PC-9 (cell line): ENCODE measurements at regions not wholly inside any gene's neighbourhood (a gene's known extent, or its start where the extent isn't known, plus 50 kb on each side); places are given as distances from the start of the nearest gene placed in this dataset.

ENCODE experiments used
- BruUV-seq: library from RNA; stranded (reverse); fragments of 400-500 nt; replicated peaks from 2 replicates; lab custom pipeline; 2021; lab: Mats Ljungman, UMichigan
- CTCF ChIA-PET: fragments of 300-600 bp; sonication (Branson Sonifier 250); formaldehyde crosslinking; loops from one replicate; lab custom pipeline; 2022; ENCODE audit warnings: antibody characterized with exemption; lab: Charles Lee
- POLR2A ChIA-PET: fragments of 300-600 bp; sonication (Branson Sonifier 250); formaldehyde crosslinking; loops from one replicate; lab custom pipeline; 2022; ENCODE audit warnings: antibody characterized with exemption; ENCODE audit not compliant: unreplicated experiment; lab: Charles Lee
- DNase-seq, 2 experiments: peaks; one replicate each; pipeline versions ENCODE4 v3.0.0 to v3.0.0-alpha.2; 2015 to 2022; ENCODE audit warnings: mixed read lengths in 1 of 2
- H2AFZ ChIP-seq: fragments of 200-600 bp; sonication (generic); 2 replicates; pipeline ENCODE4 v1.8.1; 2017; ENCODE audit warnings: antibody characterized with exemption
- H3F3A ChIP-seq: fragments of 200-600 bp; sonication (generic); 2 replicates; pipeline ENCODE4 v1.8.1; 2017; ENCODE audit warnings: antibody characterized with exemption, mild to moderate bottlenecking, low read depth; ENCODE audit not compliant: insufficient read depth
- H3K27ac ChIP-seq: fragments of 200-600 bp; sonication (generic); 2 replicates; pipeline ENCODE4 v1.6.1; 2016; ENCODE audit warnings: mixed run types
- H3K27me3 ChIP-seq: fragments of 200-600 bp; sonication (generic); 2 replicates; pipeline ENCODE4 v1.6.1; 2016; ENCODE audit warnings: low read depth, mixed run types; ENCODE audit not compliant: insufficient read depth
- H3K36me3 ChIP-seq: fragments of 200-600 bp; sonication (generic); 2 replicates; pipeline ENCODE4 v1.6.1; 2016; ENCODE audit warnings: low read depth, mixed run types
- H3K4me1 ChIP-seq: fragments of 200-600 bp; sonication (generic); replicated peaks from 2 replicates; pipeline ENCODE4 v1.6.1; 2016; ENCODE audit warnings: mixed run types; ENCODE audit not compliant: insufficient read depth
- H3K4me2 ChIP-seq: fragments of 200-600 bp; sonication (generic); 2 replicates; pipeline ENCODE4 v1.6.1; 2017; ENCODE audit warnings: mixed run types
- H3K4me3 ChIP-seq: fragments of 200-600 bp; sonication (generic); 2 replicates; pipeline ENCODE4 v1.6.1; 2016; ENCODE audit warnings: mixed run types
- H3K79me2 ChIP-seq: fragments of 200-600 bp; sonication (generic); 2 replicates; pipeline ENCODE4 v1.6.1; 2017; ENCODE audit warnings: low read depth, mixed run types
- H3K9me2 ChIP-seq: fragments of 200-600 bp; sonication (generic); 2 replicates; pipeline ENCODE4 v1.8.1; 2017; ENCODE audit warnings: mild to moderate bottlenecking; ENCODE audit not compliant: insufficient read depth
- H3K9me3 ChIP-seq: fragments of 200-600 bp; sonication (generic); 2 replicates; pipeline ENCODE4 v1.8.1; 2016; ENCODE audit warnings: low read depth; ENCODE audit not compliant: insufficient read depth
- H4K20me1 ChIP-seq: fragments of 200-600 bp; sonication (generic); 2 replicates; pipeline ENCODE4 v1.8.1; 2017; ENCODE audit not compliant: insufficient read depth
- CTCF ChIP-seq: fragments of 200-600 bp; sonication (generic); conservative IDR thresholded peaks from 2 replicates; pipeline ENCODE4 v1.6.1; 2017; ENCODE audit warnings: mixed run types, antibody characterized with exemption, mild to moderate bottlenecking, moderate library complexity
- EZH2 ChIP-seq: fragments of 200-600 bp; sonication (generic); IDR thresholded peaks from 2 replicates; pipeline ENCODE4 v1.8.0; 2017; ENCODE audit warnings: antibody characterized with exemption, low read depth
- intact Hi-C: fragments of 100-400 bp; cut with micrococcal nuclease; formaldehyde crosslinking; loops from one replicate; pipeline ENCODE4 v1.10.0; 2022; ENCODE audit not compliant: unreplicated experiment

- no peaks in the 10 kb centered on the region for H3K36me3 ChIP-seq
- no peak overlapping the region for H3K27ac ChIP-seq
- no peaks in the 10 kb centered on the region for H3K9me2 ChIP-seq
- ChIA-PET CTCF (no interaction called here), POLR2A (interaction anchor here (0.6 kb wide), 1 partner anchor 42 kb away, joined by 3 read pairs; no protein-coding TSS in a partner anchor)
- no peaks in the 10 kb centered on the region for H3K9me3 ChIP-seq
- no TSS peak for BruUV-seq
- no peak overlapping the region for H3K4me3 ChIP-seq
- H4K20me1 ChIP-seq: no peaks in the 10 kb centered on the region
- no peak overlapping the region for H2AFZ ChIP-seq
- H3K4me2 ChIP-seq: no peak overlapping the region
- TF ChIP-seq CTCF (no peak), EZH2 (no peak)
- no peaks in the 10 kb centered on the region for H3K79me2 ChIP-seq
- no peaks in the 10 kb centered on the region for H3K27me3 ChIP-seq
- DNase-seq: no peak
- intact Hi-C loops: no loop called here
- no peaks in the 10 kb centered on the region for H3K4me1 ChIP-seq
- no peaks in the 10 kb centered on the region for H3F3A ChIP-seq
Measured at GRCh38 chr3:158961911-158962310, 160.1 kb downstream of the MFSD1 start.

- no peak overlapping the region for H2AFZ ChIP-seq
- no peaks in the 10 kb centered on the region for H3F3A ChIP-seq
- TF ChIP-seq CTCF: no peak
- TF ChIP-seq EZH2: no peak
- H3K9me2 ChIP-seq: no peaks in the 10 kb centered on the region
- CTCF ChIA-PET: no interaction called here
- H3K4me1 ChIP-seq: no peaks in the 10 kb centered on the region
- no peaks in the 10 kb centered on the region for H3K79me2 ChIP-seq
- H3K9me3 ChIP-seq: no peaks in the 10 kb centered on the region
- no peaks in the 10 kb centered on the region for H4K20me1 ChIP-seq
- no peak overlapping the region for H3K4me3 ChIP-seq
- no peaks in the 10 kb centered on the region for H3K27me3 ChIP-seq
- H3K4me2 ChIP-seq: no peak overlapping the region
- intact Hi-C loops: no loop called here
- no peaks in the 10 kb centered on the region for H3K36me3 ChIP-seq
- no peak for DNase-seq
- no TSS peak for BruUV-seq
- POLR2A ChIA-PET: no interaction called here
- no peak overlapping the region for H3K27ac ChIP-seq
Measured at GRCh38 chr3:158970006-158970405, 168.2 kb downstream of the MFSD1 start.

GRCh38 chr3:158974904-158975303 lies 173.1 kb downstream of the MFSD1 start:
- no peak for TF ChIP-seq EZH2
- TF ChIP-seq CTCF: no peak
- no peak overlapping the region for H3K4me3 ChIP-seq
- no TSS peak for BruUV-seq
- intact Hi-C loops: no loop called here
- H3K9me2 ChIP-seq: no peaks in the 10 kb centered on the region
- H2AFZ ChIP-seq: no peak overlapping the region
- ChIA-PET CTCF (no interaction called here), POLR2A (no interaction called here)
- H3K36me3 ChIP-seq: no peaks in the 10 kb centered on the region
- DNase-seq: no peak
- H4K20me1 ChIP-seq: no peaks in the 10 kb centered on the region
- H3K27ac ChIP-seq: no peak overlapping the region
- no peak overlapping the region for H3K4me2 ChIP-seq
- H3K79me2 ChIP-seq: no peaks in the 10 kb centered on the region
- H3K4me1 ChIP-seq: no peaks in the 10 kb centered on the region
- no peaks in the 10 kb centered on the region for H3K27me3 ChIP-seq
- no peaks in the 10 kb centered on the region for H3K9me3 ChIP-seq
- no peaks in the 10 kb centered on the region for H3F3A ChIP-seq
